HG03039 (cell line): ENCODE measurements at regions not wholly inside any gene's neighbourhood (a gene's known extent, or its start where the extent isn't known, plus 50 kb on each side); places are given as distances from the start of the nearest gene placed in this dataset.

Experiments used
- ATAC-seq: cut with Tn5 transposase; IDR thresholded peaks from one replicate; pipeline ENCODE4 v1.9.1; 2021; ENCODE audit warnings: mild to moderate bottlenecking, moderate library complexity; ENCODE audit not compliant: unreplicated experiment

- no peak for ATAC-seq
Measured at GRCh38 chr20:11833825-11834224, 83.9 kb upstream of the BTBD3 start.

- ATAC-seq = no peak
Measured at GRCh38 chr20:11838076-11838636, 79.5 kb upstream of the BTBD3 start.

- no peak for ATAC-seq
Measured at GRCh38 chr20:11841972-11842461, 75.7 kb upstream of the BTBD3 start.

- ATAC-seq = no peak
Measured at GRCh38 chr20:11843289-11843688, 74.4 kb upstream of the BTBD3 start.

GRCh38 chr20:11844691-11845090 is 73.0 kb upstream of the BTBD3 start:
- ATAC-seq = no peak

GRCh38 chr20:11845340-11845739 is 72.4 kb upstream of the BTBD3 start:
- no peak for ATAC-seq

- ATAC-seq = no peak
Measured at GRCh38 chr20:11846131-11846530, 71.6 kb upstream of the BTBD3 start.

- ATAC-seq = no peak
Measured at GRCh38 chr20:11847827-11848226, 69.9 kb upstream of the BTBD3 start.

- ATAC-seq = no peak
Measured at GRCh38 chr20:11849270-11849915, 68.3 kb upstream of the BTBD3 start.

GRCh38 chr20:11849976-11850670 is 67.6 kb upstream of the BTBD3 start:
- ATAC-seq = no peak

GRCh38 chr20:11850901-11851300 is 66.8 kb upstream of the BTBD3 start:
- ATAC-seq = no peak

GRCh38 chr20:11851646-11852045 is 66.0 kb upstream of the BTBD3 start:
- ATAC-seq = no peak

GRCh38 chr20:11852189-11852588 is 65.5 kb upstream of the BTBD3 start:
- ATAC-seq = no peak

- no peak for ATAC-seq
Measured at GRCh38 chr20:11852811-11853210, 64.9 kb upstream of the BTBD3 start.

GRCh38 chr20:11853359-11853758 is 64.3 kb upstream of the BTBD3 start:
- no peak for ATAC-seq

GRCh38 chr20:11861479-11861878 is 56.2 kb upstream of the BTBD3 start:
- no peak for ATAC-seq

- no peak for ATAC-seq
Measured at GRCh38 chr20:11867291-11867919, 50.3 kb upstream of the BTBD3 start.
